Lung (tissue), 11 donors: ENCODE measurements at regions not wholly inside any gene's neighbourhood (a gene's known extent, or its start where the extent isn't known, plus 50 kb on each side); places are given as distances from the start of the nearest gene placed in this dataset.

Experiments
- ATAC-seq: fragments of 200-7000 bp; cut with Tn5 transposase; one replicate; pipeline ENCODE4 v1.9.1; 2020; ENCODE audit warnings: moderate number of reproducible peaks; ENCODE audit not compliant: insufficient read depth, low FRiP score
- DNase-seq, 3 donors: peaks; one replicate each; pipeline ENCODE4 v3.0.0-alpha.2; 2013 to 2017
- H3K27ac ChIP-seq, 2 donors: one replicate each; pipeline ENCODE4 v1.5.1; 2013; ENCODE audit warnings: mild to moderate bottlenecking in 2 of 2, moderate library complexity in 2 of 2, control low read depth in 1 of 2, inconsistent platforms in 1 of 2, low read depth in 1 of 2, low read length in 1 of 2
- H3K27me3 ChIP-seq, 3 donors: one replicate each; pipeline ENCODE4 v1.5.1; 2013; ENCODE audit warnings: low read length in 2 of 3; ENCODE audit not compliant: control insufficient read depth in 3 of 3, insufficient read depth in 3 of 3
- H3K36me3 ChIP-seq, 4 donors: one replicate each; pipeline ENCODE4 v1.5.1; 2013; ENCODE audit warnings: low read length in 4 of 4, mild to moderate bottlenecking in 1 of 4, moderate library complexity in 1 of 4; ENCODE audit not compliant: control insufficient read depth in 4 of 4, insufficient read depth in 4 of 4
- H3K4me1 ChIP-seq, 5 donors: one replicate each; pipeline ENCODE4 v1.5.1; 2013; ENCODE audit warnings: low read length in 5 of 5, mild to moderate bottlenecking in 2 of 5, moderate library complexity in 1 of 5; ENCODE audit not compliant: control insufficient read depth in 5 of 5, insufficient read depth in 5 of 5
- H3K4me3 ChIP-seq: one replicate; pipeline ENCODE4 v1.5.1; 2013; ENCODE audit warnings: mild to moderate bottlenecking, control low read depth, moderate library complexity
- H3K9ac ChIP-seq, 2 donors: one replicate each; pipeline ENCODE4 v1.5.1; 2013; ENCODE audit warnings: low read length in 2 of 2, control low read depth in 1 of 2; ENCODE audit not compliant: insufficient read depth in 1 of 2
- H3K9me3 ChIP-seq, 4 donors: one replicate each; pipeline ENCODE4 v1.5.1; 2013; ENCODE audit warnings: low read length in 3 of 4, mild to moderate bottlenecking in 1 of 4, moderate library complexity in 1 of 4; ENCODE audit not compliant: control insufficient read depth in 4 of 4, insufficient read depth in 3 of 4
- CTCF ChIP-seq: IDR thresholded peaks from 2 replicates; pipeline ENCODE4 v1.5.1; 2012; ENCODE audit warnings: mild to moderate bottlenecking; ENCODE audit errors: control extremely low read depth, extremely low read depth
- WGBS, 2 donors: extraction: QIAGEN DNeasy Blood & Tissue Kit; methylation state at CpG; one replicate each; pipeline ENCODE4 v1.1.7; 2013; 5-methylcytosine and 5-hydroxymethylcytosine counted together
- donor health status: control.
- donor health status: control.
- donor health status: Bipolar disorder and iron deficiency.
- donor health status: healthy.
- donor health status: DM: yes; HTN: yes; CAD: no.

GRCh38 chr6:122289762-122290539 is 109.5 kb upstream of the HSF2 start:
- H3K4me1 ChIP-seq, result no peaks in the 10 kb centered on the region
- no peaks in the 10 kb centered on the region for H3K9me3 ChIP-seq
- H3K9ac ChIP-seq, result no peak overlapping the region
- no peak for TF ChIP-seq CTCF
- no peak for ATAC-seq
- peak in 2 of 3 donors; percentile 59 to 63 for DNase-seq
- no peak overlapping the region for H3K27ac ChIP-seq
- no peaks in the 10 kb centered on the region for H3K36me3 ChIP-seq
- 90 to 91% methylated on average over 4 of the region's 4 CpGs for WGBS, 2 donors
- H3K4me3 ChIP-seq, result no peak overlapping the region
- H3K27me3 ChIP-seq, result no peaks in the 10 kb centered on the region

GRCh38 chr6:122297010-122297409 is 102.4 kb upstream of the HSF2 start:
- no peak overlapping the region for H3K27ac ChIP-seq
- no peaks in the 10 kb centered on the region for H3K36me3 ChIP-seq
- 95 to 97% methylated on average over 2 of the region's 2 CpGs for WGBS, 2 donors
- H3K4me1 ChIP-seq, result no peaks in the 10 kb centered on the region
- H3K4me3 ChIP-seq, result no peak overlapping the region
- ATAC-seq, result no peak
- H3K9me3 ChIP-seq, result no peaks in the 10 kb centered on the region
- H3K27me3 ChIP-seq, result no peaks in the 10 kb centered on the region
- no peak overlapping the region for H3K9ac ChIP-seq
- DNase-seq, result no peak
- no peak for TF ChIP-seq CTCF

- H3K36me3 ChIP-seq, result no peaks in the 10 kb centered on the region
- no peak overlapping the region for H3K9ac ChIP-seq
- ATAC-seq (no peak), DNase-seq (peak in 1 of 3 donors; percentile 6)
- no peaks in the 10 kb centered on the region for H3K27me3 ChIP-seq
- no peak overlapping the region for H3K4me3 ChIP-seq
- no peak for TF ChIP-seq CTCF
- no peak overlapping the region for H3K27ac ChIP-seq
- WGBS, 2 donors, result 80 to 91% methylated on average over 2 of the region's 2 CpGs
- no peaks in the 10 kb centered on the region for H3K4me1 ChIP-seq
- no peaks in the 10 kb centered on the region for H3K9me3 ChIP-seq
These were observed 97.4 kb upstream of the HSF2 start for GRCh38 chr6:122302067-122302466.

GRCh38 chr6:122307577-122307976 is 91.9 kb upstream of the HSF2 start:
- H3K4me1 ChIP-seq, result no peaks in the 10 kb centered on the region
- no peaks in the 10 kb centered on the region for H3K36me3 ChIP-seq
- H3K4me3 ChIP-seq, result no peak overlapping the region
- H3K9me3 ChIP-seq, result peaks cover 0 to 3% (median 0%) of the 10 kb centered on the region in 4 donors
- no peak for ATAC-seq
- H3K27ac ChIP-seq, result no peak overlapping the region
- no peaks in the 10 kb centered on the region for H3K27me3 ChIP-seq
- no peak for DNase-seq
- WGBS, 2 donors, result 82 to 91% methylated on average over 3 of the region's 3 CpGs
- TF ChIP-seq CTCF, result no peak
- H3K9ac ChIP-seq, result no peak overlapping the region
